HepG2 (cell line): ENCODE measurements at regions not wholly inside any gene's neighbourhood (a gene's known extent, or its start where the extent isn't known, plus 50 kb on each side); places are given as distances from the start of the nearest gene placed in this dataset.

Experiments
- ATAC-seq: fragments of 200-7000 bp; cut with Tn5 transposase; 3 replicates; pipeline ENCODE4 v1.9.1; 2020; ENCODE audit warnings: mild to moderate bottlenecking, moderate library complexity
- BruUV-seq: library from RNA; stranded (reverse); fragments of 400-500 nt; replicated peaks from 2 replicates; lab custom pipeline; 2021; lab: Mats Ljungman, UMichigan
- CTCF ChIA-PET: fragments of 300-600 bp; formaldehyde crosslinking; extraction: SDS; loops from one replicate; lab custom pipeline; 2021; ENCODE audit warnings: low total read pairs, inconsistent platforms, low intra/inter-chr PET ratio; lab: Yijun Ruan, JAX
- POLR2A ChIA-PET: fragments of 350-600 bp; sonication (Branson Sonifier 250); formaldehyde crosslinking; loops from one replicate; lab custom pipeline; 2020; ENCODE audit warnings: antibody characterized with exemption, inconsistent platforms; lab: Yijun Ruan, JAX
- DNase-seq: peaks from one replicate; pipeline ENCODE4 v3.0.0-alpha.2; 2015; ENCODE audit warnings: low spot score
- FAIRE-seq: peaks from 3 replicates; lab custom pipeline; 2011; peaks lifted over from hg19 to GRCh38; lab: Jason Lieb, UNC
- H2AFZ ChIP-seq: one replicate; pipeline ENCODE4 v1.6.1; 2011; ENCODE audit warnings: low read length, inconsistent platforms
- H3K27ac ChIP-seq: fragments of 300-600 bp; 3 replicates; pipeline ENCODE4 v1.8.0; 2011; ENCODE audit warnings: mixed run types, mild to moderate bottlenecking, mixed read lengths, low read length, inconsistent platforms; ENCODE audit not compliant: insufficient read depth; ENCODE audit errors: extremely low read length
- H3K27me3 ChIP-seq, 2 experiments: fragments of 200-600 bp in 1 of 2; 2 replicates in 1 of 2; 3 replicates in 1 of 2; pipeline versions ENCODE4 v1.6.0 to v1.8.0; 2011; ENCODE audit warnings: low read length in 2 of 2, mild to moderate bottlenecking in 2 of 2, moderate library complexity in 2 of 2, inconsistent platforms in 1 of 2; ENCODE audit not compliant: insufficient read depth in 2 of 2, control insufficient read depth in 1 of 2
- H3K36me3 ChIP-seq, 2 experiments: fragments of 200-600 bp in 1 of 2; replicated peaks in 1 of 2; 2 replicates in 1 of 2; 3 replicates in 1 of 2; pipeline versions ENCODE4 v1.5.1 to v1.8.0; 2011; ENCODE audit warnings: low read length in 2 of 2, inconsistent platforms in 1 of 2; ENCODE audit not compliant: insufficient read depth in 2 of 2, control insufficient read depth in 1 of 2
- H3K4me1 ChIP-seq: 2 replicates; pipeline ENCODE4 v1.5.1; 2012; ENCODE audit warnings: low read length, inconsistent platforms; ENCODE audit not compliant: insufficient read depth
- H3K4me2 ChIP-seq: 2 replicates; pipeline ENCODE4 v1.6.0; 2011; ENCODE audit warnings: low read depth, low read length, inconsistent platforms
- H3K4me3 ChIP-seq, 3 experiments: fragments of 200-600 bp in 1 of 3; sonication (generic), shearing (Covaris generic) in 1 of 3; replicated peaks in 1 of 3; 2 replicates each; pipeline ENCODE4 v1.5.1; 2011 to 2016; ENCODE audit warnings: low read length in 3 of 3, inconsistent platforms in 2 of 3, low read depth in 2 of 3, mild to moderate bottlenecking in 2 of 3, control low read depth in 1 of 3, mixed read lengths in 1 of 3; ENCODE audit not compliant: insufficient read depth in 1 of 3
- H3K79me2 ChIP-seq: one replicate; pipeline ENCODE4 v1.6.1; 2011; ENCODE audit warnings: low read length, inconsistent platforms; ENCODE audit not compliant: insufficient read depth
- H3K9ac ChIP-seq: 2 replicates; pipeline ENCODE4 v1.6.0; 2011; ENCODE audit warnings: mild to moderate bottlenecking, low read depth, low read length, inconsistent platforms; ENCODE audit not compliant: insufficient read depth
- H3K9me3 ChIP-seq: 2 replicates; pipeline ENCODE4 v1.5.1; 2012; ENCODE audit warnings: mild to moderate bottlenecking, low read length
- H4K20me1 ChIP-seq: 2 replicates; pipeline ENCODE4 v1.6.0; 2011; ENCODE audit warnings: inconsistent platforms, mild to moderate bottlenecking, low read length, moderate library complexity; ENCODE audit not compliant: insufficient read depth
- ERF ChIP-seq: IDR thresholded peaks from 2 replicates; pipeline ENCODE4 v1.6.1; 2018; ENCODE audit warnings: missing biosample characterization, missing genetic modification reagents
- HDAC2 ChIP-seq: sonication (generic); formaldehyde crosslinking; IDR thresholded peaks from 2 replicates; pipeline ENCODE4 v1.4.0; 2020; ENCODE audit warnings: missing genetic modification reagents
- HES4 ChIP-seq: sonication (generic); formaldehyde crosslinking; IDR thresholded peaks from 2 replicates; pipeline ENCODE4 v1.9.0; 2021; ENCODE audit warnings: mild to moderate bottlenecking, missing genetic modification reagents, borderline replicate concordance
- JUNB ChIP-seq: sonication (generic); formaldehyde crosslinking; IDR thresholded peaks from 2 replicates; pipeline ENCODE4 v1.8.0; 2022; ENCODE audit warnings: missing genetic modification reagents, mild to moderate bottlenecking, borderline replicate concordance
- KLF15 ChIP-seq: sonication (generic); formaldehyde crosslinking; IDR thresholded peaks from 2 replicates; pipeline ENCODE4 v1.8.1; 2023; ENCODE audit warnings: borderline replicate concordance, mild to moderate bottlenecking, inconsistent platforms, missing genetic modification reagents, mixed read lengths
- NFRKB ChIP-seq: fragments of 450-650 bp; IDR thresholded peaks from 2 replicates; pipeline ENCODE4 v1.6.1; 2017
- RBAK ChIP-seq: sonication (generic); formaldehyde crosslinking; IDR thresholded peaks from 2 replicates; pipeline ENCODE4 v1.5.1; 2020; ENCODE audit warnings: mild to moderate bottlenecking, missing genetic modification reagents
- ZFP41 ChIP-seq: sonication (generic); formaldehyde crosslinking; IDR thresholded peaks from 2 replicates; pipeline ENCODE4 v1.4.0; 2020; ENCODE audit warnings: mild to moderate bottlenecking, missing genetic modification reagents, borderline replicate concordance
- ZNF431 ChIP-seq: sonication (generic); formaldehyde crosslinking; IDR thresholded peaks from 2 replicates; pipeline ENCODE4 v1.9.0; 2022; ENCODE audit warnings: missing genetic modification reagents, low read depth, mild to moderate bottlenecking, borderline replicate concordance
- ZNF510 ChIP-seq: sonication (generic); formaldehyde crosslinking; IDR thresholded peaks from 2 replicates; pipeline ENCODE4 v1.4.0; 2020; ENCODE audit warnings: low read depth, mild to moderate bottlenecking, missing genetic modification reagents
- in situ Hi-C: cut with HindIII; loops from 2 replicates; pipeline ENCODE4 v1.10.0; 2017; ENCODE audit warnings: low pct_unique_long_range_greater_than_20kb; ENCODE audit not compliant: extremely low pct_ligation_motif_present
- intact Hi-C: fragments of 100-400 bp; cut with micrococcal nuclease; formaldehyde crosslinking; loops from one replicate; pipeline ENCODE4 v1.10.0; 2022; ENCODE audit not compliant: unreplicated experiment
- TF ChIP-seq, protein P1 (sequence below): sonication (generic); formaldehyde crosslinking; IDR thresholded peaks from 2 replicates; pipeline ENCODE4 v1.5.0; 2020; ENCODE audit warnings: mild to moderate bottlenecking, missing genetic modification reagents

DNA sequence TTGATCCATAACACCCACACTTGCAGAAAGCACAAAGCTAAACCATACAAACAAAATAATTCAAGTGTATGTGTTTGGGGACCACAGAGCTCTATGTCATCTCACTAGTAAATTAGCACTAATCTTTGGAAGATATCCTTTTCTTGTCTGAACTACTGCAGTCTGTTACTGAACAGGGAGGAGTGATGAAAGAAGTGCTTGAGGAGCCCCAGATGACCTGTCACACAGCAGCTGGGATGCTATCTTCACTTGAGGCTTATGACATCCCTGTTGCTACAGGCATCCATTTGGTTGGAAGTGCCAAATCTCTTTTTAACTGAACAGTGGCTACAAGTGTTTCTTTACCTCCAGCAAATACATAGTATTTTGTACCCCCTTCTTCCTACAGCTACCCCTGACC is 386.3 kb upstream of the CHAC2 start:
- no peak for DNase-seq
- H3K4me3 ChIP-seq, result no peak overlapping the region
- H4K20me1 ChIP-seq, result no peaks in the 10 kb centered on the region
- no peak for ATAC-seq
- no peak for FAIRE-seq
- H2AFZ ChIP-seq, result no peak overlapping the region
- in situ Hi-C loops, result no loop called here
- no peaks in the 10 kb centered on the region for H3K4me1 ChIP-seq
- no peak overlapping the region for H3K4me2 ChIP-seq
- intact Hi-C loops, result no loop called here
- POLR2A ChIA-PET, result no interaction called here
- H3K27me3 ChIP-seq, result no peaks in the 10 kb centered on the region
- no peaks in the 10 kb centered on the region for H3K36me3 ChIP-seq
- CTCF ChIA-PET, result no interaction called here
- TF ChIP-seq HES4 (CRISPR knock-in tag), result no peak
- no peak for TF ChIP-seq ZNF431 (CRISPR knock-in tag)
- TF ChIP-seq KLF15 (CRISPR knock-in tag), result no peak
- TF ChIP-seq RBAK (CRISPR knock-in tag), result no peak
- TF ChIP-seq JUNB (CRISPR knock-in tag), result no peak
- no peak for TF ChIP-seq ZNF510 (CRISPR knock-in tag)
- no peak for TF ChIP-seq NFRKB
- TF ChIP-seq, protein P1, sequence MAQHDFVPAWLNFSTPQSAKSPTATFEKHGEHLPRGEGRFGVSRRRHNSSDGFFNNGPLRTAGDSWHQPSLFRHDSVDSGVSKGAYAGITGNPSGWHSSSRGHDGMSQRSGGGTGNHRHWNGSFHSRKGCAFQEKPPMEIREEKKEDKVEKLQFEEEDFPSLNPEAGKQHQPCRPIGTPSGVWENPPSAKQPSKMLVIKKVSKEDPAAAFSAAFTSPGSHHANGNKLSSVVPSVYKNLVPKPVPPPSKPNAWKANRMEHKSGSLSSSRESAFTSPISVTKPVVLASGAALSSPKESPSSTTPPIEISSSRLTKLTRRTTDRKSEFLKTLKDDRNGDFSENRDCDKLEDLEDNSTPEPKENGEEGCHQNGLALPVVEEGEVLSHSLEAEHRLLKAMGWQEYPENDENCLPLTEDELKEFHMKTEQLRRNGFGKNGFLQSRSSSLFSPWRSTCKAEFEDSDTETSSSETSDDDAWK (CRISPR knock-in tag), result no peak
- TF ChIP-seq ZFP41 (CRISPR knock-in tag), result no peak
- TF ChIP-seq ERF (CRISPR knock-in tag), result no peak
- TF ChIP-seq HDAC2 (CRISPR knock-in tag), result no peak
- no peaks in the 10 kb centered on the region for H3K9me3 ChIP-seq
- BruUV-seq, result no TSS peak
- H3K27ac ChIP-seq, result no peak overlapping the region
- H3K9ac ChIP-seq, result no peak overlapping the region
- H3K79me2 ChIP-seq, result no peaks in the 10 kb centered on the region
